OCI-LY7 (cell line): ENCODE measurements at regions not wholly inside any gene's neighbourhood (a gene's known extent, or its start where the extent isn't known, plus 50 kb on each side); places are given as distances from the start of the nearest gene placed in this dataset.

ENCODE experiments used
- CTCF ChIP-seq: fragments of 200-600 bp; sonication (generic); conservative IDR thresholded peaks from 2 replicates; pipeline ENCODE4 v1.5.1; 2014; ENCODE audit warnings: mild to moderate bottlenecking, antibody characterized with exemption, low read length, moderate library complexity, mixed read lengths
- EZH2phosphoT487 ChIP-seq: fragments of 200-600 bp; sonication (generic); IDR thresholded peaks from 2 replicates; pipeline ENCODE4 v1.6.1; 2018; ENCODE audit warnings: low read depth, borderline replicate concordance, mild to moderate bottlenecking, mixed run types, antibody characterized with exemption, low read length, moderate library complexity, mixed read lengths

- TF ChIP-seq CTCF (no peak), EZH2phosphoT487 (no peak)
Observed at GRCh38 chr7:19587291-19587690, 121.5 kb downstream of the POLR1F start.
